HEK293T (cell line): ENCODE measurements at regions not wholly inside any gene's neighbourhood (a gene's known extent, or its start where the extent isn't known, plus 50 kb on each side); places are given as distances from the start of the nearest gene placed in this dataset.

Experiments used
- ELF4 ChIP-seq: fragments of 450-650 bp; IDR thresholded peaks from 2 replicates; pipeline ENCODE4 v1.6.1; 2017; ENCODE audit warnings: antibody characterized with exemption
- SUZ12 ChIP-seq: fragments of 450-650 bp; IDR thresholded peaks from 2 replicates; pipeline ENCODE4 v1.6.1; 2016; ENCODE audit warnings: mild to moderate bottlenecking

DNA sequence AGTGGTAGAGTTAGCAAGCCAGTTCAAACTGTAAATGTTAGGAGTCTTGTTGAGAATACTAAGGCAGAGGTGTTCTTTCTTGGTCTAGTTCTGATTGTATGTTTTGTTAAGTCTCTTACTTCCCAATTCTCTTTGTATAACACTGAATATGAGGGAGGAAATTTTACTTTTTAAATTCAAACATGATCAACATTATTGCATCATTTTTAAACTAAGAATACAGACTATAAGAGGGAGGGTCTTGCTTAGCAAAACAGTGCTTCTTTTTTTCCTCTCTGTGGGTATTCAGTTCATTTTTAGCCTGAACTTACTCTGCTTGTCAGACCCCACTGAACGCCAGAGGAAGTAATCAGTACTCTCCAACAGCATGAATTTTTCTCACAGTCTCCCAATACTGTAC lies 198.0 kb downstream of the GABRG1 start:
- TF ChIP-seq SUZ12 (no peak), ELF4 (no peak)
